HCEC 1CT (cell line): ENCODE measurements at regions not wholly inside any gene's neighbourhood (a gene's known extent, or its start where the extent isn't known, plus 50 kb on each side); places are given as distances from the start of the nearest gene placed in this dataset.

Experiments
- DNase-seq: peaks from one replicate; pipeline ENCODE4 v3.0.0-alpha.2; 2017

DNA sequence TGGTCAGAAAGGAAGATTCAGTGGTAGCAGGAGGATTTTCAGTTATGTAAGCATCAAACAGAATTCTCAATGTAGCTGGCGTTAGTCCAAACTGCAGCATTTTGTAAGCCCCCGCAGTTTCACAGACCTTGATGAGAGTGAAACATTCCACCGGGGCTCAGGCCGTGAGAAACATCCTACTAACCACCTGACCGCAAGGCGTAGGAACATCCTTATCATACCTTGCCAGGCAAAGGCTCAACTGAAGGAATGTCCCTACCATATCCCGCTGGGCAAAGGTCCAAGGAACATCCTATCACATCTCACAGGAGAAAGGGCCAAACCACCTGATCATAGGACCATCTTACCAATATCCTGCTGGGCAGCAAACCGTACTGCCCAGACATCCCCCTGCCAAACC lies 624.8 kb upstream of the TMEM132C start:
- DNase-seq = no peak

DNA sequence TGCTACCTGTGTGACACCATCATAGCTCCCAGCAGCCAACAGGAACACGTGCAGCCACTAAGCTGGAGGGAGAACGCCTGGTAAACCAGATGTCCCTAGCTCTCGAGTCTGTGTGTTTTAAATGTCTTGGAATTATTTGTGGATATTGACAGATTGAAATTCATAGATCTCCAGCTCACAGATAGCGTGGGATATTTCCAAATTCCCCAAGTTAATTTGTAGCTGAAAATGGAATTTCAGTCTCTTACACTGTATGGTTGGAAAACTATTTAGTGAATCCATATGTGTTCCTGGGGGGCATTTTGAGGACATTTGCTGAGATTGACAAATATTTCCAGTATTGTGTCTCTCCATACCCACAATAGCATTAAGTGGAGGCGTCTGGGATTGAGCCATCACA lies 618.6 kb upstream of the TMEM132C start:
- DNase-seq = no peak

DNA sequence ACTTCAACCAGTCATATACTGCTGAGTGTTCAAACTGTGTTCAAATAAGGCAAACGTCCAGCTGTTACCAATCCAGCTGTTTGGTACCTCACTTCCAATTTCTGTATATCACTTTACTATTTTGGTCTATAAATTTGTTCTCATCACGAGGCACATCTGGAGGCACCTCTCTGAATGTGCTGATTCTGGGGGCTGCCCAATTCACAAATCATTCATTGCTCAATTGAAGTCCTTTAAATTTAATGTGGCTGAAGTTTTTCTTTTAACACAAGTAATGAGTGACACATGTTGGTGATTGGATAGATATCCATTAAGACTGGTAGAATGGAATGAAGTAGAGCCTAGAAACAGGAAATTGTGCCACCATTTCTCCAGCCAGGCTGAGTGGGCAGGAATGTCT lies 617.0 kb upstream of the TMEM132C start:
- no peak for DNase-seq

DNA sequence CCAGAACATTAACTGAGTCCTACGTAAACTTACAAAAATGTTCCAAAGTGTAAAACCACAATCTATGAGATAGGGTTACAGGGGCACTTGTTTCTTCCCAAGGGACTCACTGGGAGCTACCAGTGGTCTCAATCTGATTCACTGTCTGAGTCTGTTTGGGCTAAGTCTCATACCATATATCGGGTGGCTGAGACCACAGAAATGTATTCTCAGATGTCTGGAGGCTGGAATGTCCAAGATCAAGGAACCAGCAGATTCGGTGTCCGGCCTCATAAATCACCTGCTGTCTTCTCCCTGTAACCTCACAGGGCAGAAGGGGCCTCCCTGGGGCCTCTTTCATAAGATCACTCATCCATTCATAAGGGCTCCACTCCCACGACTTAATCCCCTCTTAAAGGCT lies 616.3 kb upstream of the TMEM132C start:
- DNase-seq = no peak

DNA sequence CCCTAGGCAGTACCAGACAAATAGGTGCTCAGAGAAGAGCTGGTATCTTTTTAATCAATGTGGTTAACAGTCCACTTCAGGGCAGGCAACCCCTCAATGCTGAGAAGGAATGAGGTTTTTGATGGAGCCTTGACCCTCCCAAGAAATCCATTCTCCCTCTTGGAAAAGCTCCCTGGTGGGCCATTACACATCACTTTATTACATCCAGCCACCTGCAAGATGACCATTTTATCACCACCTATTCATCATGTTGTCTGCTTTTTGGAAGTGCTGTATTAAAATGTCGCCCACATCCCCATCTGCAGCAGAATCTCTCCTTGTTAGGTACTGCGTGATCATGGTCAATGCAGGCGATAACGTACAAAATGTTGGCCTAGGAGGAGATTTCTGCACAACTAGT lies 614.7 kb upstream of the TMEM132C start:
- DNase-seq = no peak

DNA sequence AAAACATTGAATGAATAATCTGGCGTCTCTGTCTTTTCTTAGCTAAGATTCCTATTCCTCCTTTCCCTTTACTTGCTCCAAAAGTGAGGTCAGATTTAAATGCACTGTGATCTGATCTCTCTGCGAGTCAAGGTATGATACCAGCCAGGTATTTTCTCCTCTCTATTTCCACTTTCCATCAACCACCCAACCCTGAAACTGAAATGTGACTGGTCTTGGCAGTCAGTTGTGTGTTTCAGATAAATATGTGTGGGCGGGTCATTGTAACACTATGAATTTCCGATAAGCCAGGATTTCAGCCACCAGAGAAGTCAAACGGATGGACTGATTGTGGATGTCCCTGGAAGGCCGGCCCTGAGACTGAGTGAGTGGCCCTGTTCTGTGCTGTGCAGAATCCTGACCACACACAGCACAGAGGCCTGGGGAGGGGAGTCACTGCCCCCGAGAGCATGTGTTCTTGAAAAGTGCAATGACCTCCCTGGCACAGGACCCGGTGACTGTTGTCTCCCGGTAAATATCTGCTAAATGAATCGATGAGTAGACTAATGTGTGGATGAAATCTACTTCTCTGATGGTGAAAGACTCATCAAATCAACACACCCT lies 612.5 kb upstream of the TMEM132C start:
- no peak for DNase-seq

DNA sequence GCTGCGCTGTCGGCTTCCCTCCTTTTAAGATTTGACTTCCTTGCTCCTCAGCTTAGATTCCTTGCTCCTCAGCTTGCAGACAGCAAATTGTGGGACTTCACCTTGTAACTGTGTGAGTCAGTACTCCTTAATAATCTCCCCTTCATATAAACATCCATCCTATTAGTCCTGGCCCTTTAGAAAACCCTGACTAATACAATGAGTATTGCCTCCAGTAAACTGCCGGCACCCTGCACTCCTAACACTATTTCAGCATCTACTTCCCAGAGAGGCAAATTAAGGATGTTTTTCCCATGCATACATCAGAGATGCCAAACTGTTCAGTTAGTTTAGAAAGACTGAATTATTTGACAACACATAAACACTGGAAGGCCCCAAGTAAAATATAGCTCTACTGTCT lies 611.3 kb upstream of the TMEM132C start:
- DNase-seq = peak; percentile 63

DNA sequence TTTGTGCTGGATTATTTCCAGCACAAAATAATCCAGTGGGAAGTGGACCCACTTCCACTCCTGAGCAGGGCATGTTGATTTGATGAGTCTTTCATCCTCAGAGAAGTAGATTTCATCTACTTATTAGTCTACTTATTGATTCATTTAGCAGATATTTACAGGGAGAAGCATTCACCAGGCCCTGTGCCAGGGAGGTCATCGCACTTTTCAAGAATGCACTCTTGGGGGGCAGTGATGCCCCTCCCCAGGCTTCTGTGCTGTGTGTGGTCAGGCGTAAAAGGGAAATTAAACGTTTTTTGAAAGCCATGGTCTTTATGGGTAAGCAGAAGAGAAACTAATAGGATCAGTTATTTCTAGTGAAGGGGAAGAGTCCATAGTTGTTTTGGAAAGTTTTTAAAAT lies 610.7 kb upstream of the TMEM132C start:
- no peak for DNase-seq

DNA sequence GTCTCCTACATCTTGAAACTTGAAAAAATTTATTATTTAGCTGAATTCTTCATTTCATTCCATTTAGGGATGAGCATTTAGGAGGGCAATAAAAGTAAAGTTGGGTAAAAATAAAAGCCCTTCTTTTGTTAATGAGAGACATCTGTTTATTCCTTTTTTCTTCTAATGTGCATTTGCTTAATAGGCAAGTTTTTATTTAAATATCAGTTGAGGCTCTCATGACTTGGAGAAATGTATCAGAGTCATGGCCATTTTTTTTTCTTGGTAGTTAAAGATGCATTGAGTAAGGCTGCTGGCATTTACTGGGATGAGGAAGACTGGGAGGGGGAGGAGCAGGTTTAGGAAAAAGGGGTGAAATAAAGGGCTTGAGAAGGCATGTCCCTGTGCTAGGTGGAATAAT lies 609.9 kb upstream of the TMEM132C start:
- DNase-seq = no peak

DNA sequence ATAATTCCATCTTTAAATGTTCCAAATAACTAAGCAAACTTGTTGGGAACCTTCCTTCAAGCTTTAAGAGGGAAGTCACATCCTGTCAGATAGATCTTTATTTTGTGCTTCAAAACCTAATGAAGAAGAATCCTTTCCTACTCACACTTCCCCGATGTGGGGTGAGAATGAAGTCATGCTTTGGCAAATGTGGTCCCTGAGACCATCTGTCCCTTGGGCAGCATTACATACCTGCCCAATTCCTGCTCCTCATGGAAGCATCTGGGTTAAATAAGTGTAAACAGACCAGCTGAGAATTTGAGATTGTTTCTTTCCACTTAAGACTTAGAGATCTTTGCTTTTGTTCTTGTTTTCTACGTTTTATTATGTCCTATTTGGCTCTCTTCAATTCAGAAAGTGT lies 606.0 kb upstream of the TMEM132C start:
- no peak for DNase-seq

DNA sequence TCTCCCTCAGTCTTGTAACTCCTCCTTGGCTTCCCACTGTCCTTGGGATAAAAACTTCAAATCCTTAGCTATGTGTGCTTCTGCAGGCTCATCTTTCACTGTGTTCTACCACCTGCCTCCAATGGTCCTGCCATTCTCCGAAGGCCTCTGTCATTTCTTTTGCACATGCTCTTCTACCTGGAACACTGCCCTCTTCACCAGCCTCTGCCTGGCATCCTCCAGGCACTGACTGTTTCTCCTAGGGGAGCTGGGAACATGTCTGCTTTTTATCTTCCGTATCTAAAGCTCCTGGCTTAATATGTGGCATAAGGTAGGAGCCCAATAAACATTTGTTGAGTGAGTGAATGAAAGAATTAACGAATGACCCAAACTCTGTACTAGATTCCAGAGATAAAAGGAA lies 603.3 kb upstream of the TMEM132C start:
- DNase-seq = no peak

DNA sequence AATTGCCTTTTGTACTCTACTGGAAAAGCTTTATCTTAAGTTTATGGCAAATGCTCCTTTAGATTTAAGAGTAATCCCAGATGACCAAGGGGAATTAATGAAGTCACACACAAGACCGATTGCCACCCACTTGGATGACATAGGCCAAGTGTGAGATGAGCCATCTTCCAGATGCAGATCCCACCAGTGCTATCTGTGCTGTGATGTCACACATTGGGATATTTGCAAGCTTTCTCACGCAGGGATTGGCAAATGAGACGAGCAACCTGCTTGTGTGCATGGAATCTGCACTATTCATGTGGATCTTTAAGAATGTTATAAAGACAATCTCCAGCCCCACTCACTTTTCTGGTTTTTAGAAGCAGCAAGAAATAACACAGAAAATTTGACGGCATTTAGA lies 602.1 kb upstream of the TMEM132C start:
- DNase-seq = no peak

DNA sequence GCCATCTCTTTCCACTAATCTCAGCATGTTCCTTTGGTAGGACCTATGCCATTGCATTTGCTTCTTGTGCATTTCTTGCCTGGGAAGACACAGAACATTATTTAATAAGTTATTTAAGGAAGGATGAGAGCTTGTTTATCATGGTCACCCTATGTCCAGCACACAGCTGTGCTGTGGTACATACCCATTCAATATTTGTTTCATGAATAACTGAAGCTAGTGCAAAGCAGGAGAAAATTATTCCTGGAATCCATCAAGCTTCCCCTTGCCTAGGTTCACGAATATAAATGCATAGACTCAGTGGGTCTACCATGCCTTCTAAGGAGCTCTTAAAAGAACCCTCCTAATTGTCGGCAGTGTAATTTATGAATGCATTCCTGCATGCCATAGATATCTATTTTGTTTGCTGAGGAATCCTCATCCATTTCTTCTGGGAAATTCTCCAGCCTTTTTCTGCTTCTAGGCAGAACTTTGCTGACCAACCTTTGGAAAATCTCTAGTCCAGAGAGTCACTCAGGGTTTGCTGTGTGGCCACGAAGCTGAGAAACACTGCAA lies 599.8 kb upstream of the TMEM132C start:
- no peak for DNase-seq

DNA sequence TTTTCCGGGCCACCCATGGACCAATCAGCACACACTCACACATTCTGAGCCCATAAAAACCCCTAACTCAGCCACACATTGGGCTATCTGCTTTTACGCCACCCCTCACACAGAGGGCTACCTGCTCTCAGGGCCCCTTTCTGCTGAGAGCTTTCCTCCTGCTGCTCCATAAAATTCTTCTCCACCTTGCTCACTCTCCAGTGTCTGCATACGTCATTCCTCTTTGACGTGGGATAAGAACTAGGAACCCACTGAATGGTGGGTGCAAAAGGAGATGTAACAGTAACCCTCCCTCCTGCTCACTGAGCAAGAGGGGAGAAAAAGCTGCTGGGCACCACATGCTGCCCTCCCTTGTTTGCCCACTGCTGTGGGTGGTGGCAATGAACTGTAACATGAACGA lies 596.7 kb upstream of the TMEM132C start:
- no peak for DNase-seq

DNA sequence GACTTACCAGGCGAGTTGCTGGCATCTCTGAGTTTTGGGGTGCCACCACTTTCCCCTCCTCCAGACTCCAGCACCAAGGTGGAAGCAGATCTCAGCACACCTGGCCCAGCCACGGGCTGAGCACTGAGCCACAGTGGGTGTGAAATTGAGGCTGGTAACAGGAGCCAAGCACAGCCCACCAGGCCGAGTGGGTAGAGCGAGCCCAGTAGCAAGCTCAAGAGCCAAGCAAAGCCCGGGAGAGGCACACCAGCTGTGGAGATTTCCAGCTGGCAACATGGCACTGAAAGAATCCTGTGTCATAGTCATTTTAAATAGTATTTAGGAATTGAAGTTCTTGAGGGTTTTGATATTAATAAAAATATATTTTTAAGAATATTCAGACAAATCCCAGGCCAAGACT lies 596.2 kb upstream of the TMEM132C start:
- no peak for DNase-seq

DNA sequence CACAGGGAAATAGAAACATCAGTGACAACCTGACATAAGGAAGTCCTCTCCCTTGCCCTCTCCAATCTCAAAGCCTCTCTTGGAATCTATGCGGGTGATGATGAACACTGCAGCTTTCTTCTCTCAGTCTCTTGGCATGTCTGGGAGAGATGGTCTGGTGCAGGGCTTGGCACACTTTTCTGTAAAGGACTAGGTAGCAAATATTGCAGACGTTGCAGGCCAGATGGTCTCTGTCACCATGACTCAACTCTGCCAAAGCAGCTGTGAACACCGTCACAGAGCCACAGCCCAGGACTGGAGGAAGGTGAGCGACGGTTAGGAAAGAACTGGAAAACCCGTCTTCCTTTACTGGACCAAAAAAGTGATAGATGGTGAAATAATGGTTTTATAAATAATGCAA lies 591.0 kb upstream of the TMEM132C start:
- no peak for DNase-seq

DNA sequence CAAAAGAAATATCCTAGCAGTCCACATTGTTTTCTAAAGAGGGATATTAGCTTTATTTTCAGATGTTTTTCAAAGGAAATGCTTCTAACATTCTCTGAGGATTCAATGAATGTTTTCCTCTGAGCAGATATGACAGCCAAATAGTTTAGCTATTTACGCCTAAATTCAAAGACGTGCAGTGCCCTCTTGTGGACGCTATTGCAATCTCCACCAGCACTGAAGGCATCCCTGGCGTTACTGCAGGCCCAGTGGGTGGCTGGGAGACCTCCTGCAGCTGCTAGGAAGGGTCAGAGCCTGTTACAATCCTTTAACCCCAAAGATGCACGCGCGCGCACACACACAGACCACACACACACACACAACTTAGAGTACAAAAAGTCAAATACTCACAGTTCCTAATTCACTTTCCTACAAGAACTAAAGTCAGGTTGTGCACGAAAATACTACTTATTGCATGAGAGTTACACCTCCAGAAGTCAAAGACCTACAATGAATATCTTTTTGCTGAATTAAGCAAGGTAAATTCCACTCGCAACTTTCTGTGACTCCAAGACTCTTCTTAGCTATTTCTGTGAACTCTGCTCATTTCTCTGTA lies 589.3 kb upstream of the TMEM132C start:
- peak; percentile 72 for DNase-seq

DNA sequence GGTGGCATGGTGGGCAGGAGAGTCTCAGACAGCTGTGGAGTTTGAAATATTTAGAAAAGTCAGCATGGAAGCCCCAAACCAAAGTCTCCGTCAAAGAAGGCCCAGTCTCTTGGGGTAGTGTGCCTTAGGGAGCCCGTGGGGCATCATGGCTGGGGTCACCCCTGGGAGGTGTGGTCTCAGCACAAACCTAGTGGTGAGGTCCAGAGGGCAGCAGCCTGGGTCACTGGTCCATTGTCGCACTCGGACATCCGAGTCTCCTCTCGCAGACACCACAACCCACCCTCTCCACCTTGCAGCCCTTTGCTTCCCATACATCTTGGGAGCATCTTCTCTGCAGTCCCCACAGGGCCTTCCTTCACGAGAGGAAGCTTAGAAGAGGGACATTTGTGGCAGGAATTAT lies 588.0 kb upstream of the TMEM132C start:
- no peak for DNase-seq

DNA sequence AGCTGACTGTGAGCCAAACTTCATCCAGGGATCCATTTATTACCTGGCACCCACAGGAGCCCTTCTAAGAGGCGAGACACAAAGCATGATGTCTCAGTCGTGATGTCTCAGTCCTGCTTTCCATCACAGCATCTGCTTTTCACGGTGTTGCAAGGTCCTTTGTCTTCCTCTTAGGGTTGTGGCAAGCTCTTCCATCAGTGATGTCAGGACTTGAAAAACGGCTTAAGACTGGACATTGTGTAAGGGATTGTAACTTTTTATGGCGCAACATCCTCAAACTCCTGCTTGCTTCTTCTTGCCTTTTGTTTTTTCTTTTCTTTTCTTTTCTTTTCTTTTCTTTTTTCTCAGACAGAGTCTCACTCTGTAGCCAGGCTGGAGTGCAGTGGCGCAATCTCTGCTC lies 586.5 kb upstream of the TMEM132C start:
- no peak for DNase-seq

DNA sequence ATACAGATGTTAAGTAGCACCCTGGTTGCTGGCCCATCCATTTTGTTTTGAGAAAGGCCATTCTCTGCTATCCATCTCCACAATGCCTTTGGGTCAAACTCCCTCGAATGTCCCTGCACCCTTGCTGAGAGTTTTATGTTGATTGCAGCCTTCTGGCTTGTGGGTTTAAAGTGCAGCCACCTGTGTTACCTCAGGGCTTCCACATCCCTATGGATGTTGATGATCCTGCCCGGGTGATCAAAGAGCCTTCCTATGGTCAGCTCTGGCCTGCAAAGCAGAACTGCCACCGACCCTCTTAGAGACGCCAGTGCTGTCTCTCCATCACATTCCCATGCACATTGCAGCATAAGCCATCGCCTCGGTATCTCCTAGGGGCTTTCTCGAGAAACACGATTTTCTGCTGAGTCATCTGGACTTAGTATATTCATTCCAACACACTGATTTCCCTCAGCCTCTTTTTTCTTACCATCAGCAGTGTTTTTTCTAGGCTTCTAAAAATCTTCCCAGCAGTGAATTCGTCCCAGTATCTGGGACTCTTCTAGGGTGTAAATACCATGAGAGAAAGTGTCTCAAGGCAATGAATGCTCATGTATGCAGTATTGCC lies 585.7 kb upstream of the TMEM132C start:
- DNase-seq = no peak

DNA sequence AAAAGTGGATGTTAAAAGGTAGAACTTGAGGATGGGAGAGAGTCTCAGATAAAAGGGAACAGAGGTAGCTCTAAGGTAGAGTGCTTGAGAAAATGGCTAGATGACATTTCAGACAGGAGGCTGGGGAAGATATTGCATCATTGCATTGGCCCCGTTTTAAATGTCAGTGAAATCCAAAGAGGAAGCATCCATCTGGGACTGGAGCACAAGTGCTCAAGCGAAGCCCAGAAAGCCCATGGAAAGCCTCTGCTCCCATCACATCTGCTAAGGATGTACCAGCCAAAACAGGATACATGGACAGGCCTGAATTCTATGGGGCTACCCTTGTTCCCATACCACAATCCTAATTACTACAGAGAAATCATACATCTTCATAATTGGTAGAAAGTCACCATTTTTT lies 581.5 kb upstream of the TMEM132C start:
- no peak for DNase-seq

DNA sequence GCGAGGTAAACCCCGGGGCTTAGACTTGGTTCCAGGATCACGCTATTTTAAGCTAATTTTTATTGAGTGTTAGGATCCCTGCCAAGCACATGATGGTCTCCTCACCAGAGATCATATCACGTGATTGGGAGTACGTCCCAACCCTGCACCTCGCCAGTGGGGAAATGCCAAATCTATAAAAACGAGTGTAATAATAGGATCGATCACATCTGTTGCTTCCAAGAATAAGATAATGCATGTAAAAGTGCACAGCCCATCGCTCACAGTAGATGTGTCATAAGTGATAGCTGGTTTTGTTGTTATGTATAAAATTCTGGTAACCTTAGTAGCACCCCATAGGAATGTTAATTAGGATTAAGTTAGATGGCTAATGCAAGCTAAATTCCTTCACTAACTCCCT lies 581.0 kb upstream of the TMEM132C start:
- no peak for DNase-seq

DNA sequence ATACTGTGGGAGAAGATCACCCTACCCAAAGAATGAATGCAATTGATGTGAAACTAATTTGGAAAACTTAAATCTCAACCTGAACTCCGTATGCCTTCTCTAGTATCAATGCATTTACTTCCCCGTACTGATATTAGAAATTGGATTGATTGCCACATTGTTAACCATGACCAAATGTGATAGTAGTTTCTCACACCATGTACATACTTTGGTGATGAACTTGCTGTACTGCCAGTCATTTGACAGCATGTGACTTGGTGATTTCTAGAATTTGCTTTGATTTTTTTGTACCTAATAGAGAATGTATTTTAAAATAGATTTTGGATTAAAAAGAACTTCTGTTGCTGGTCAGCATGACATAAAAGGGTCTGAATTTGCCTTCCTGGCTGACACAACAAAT lies 579.8 kb upstream of the TMEM132C start:
- DNase-seq = no peak

DNA sequence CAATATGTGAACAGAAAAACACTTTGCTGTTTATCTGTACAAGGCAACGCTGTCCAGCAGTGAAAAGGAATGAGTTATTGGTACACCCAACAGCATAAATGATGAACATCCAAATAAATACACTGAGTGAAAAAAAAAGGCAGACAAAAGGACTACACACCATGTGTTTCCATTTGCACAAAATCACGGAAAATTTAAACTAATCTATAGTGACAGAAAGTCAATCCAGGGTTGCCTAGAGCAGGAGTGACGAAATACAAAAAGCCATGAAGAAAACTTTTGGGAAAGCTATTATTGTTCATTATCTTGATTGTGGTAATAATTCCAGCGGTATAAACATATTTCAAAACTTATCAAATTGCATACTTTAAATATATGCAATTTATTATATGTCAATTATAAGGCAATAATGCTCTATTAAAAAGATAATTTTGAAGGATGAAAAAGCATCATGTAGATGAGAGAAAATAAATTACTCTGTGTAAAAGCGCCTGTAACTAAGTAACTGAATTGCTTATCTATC lies 578.0 kb upstream of the TMEM132C start:
- DNase-seq = no peak

DNA sequence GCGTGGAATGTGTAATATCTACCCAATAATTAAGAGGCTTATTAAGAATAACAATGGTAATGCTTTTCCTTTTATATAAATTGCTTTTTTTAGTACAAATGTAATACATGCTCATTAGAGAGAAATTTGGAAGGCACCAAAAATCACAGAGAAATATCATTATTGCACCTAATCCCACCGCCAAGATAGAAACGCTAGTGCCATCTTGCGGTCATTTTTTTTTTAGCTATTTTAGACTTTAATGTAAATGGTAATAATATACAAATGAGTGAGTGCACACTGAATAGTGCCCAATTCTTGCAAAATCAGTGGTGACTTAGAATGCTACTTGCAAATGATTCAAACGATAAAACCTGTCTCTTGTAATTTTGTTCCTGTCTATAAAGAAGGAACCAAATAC lies 576.8 kb upstream of the TMEM132C start:
- no peak for DNase-seq
